AG04449 (cell line): ENCODE measurements at regions not wholly inside any gene's neighbourhood (a gene's known extent, or its start where the extent isn't known, plus 50 kb on each side); places are given as distances from the start of the nearest gene placed in this dataset.

Experiments
- CTCF ChIA-PET: fragments of 350-600 bp; formaldehyde crosslinking; extraction: SDS; loops from one replicate; lab custom pipeline; 2021; ENCODE audit warnings: antibody characterized with exemption; lab: Yijun Ruan, JAX
- POLR2A ChIA-PET: fragments of 400-600, 350-600 bp; formaldehyde crosslinking; extraction: SDS; loops from one replicate; lab custom pipeline; 2020; ENCODE audit warnings: antibody characterized with exemption, inconsistent platforms; lab: Yijun Ruan, JAX
- DNase-seq: peaks from one replicate; pipeline ENCODE4 v3.0.0-alpha.2; 2010; ENCODE audit warnings: low read depth, low spot score
- H3K4me3 ChIP-seq: 2 replicates; pipeline ENCODE4 v1.5.1; 2011; ENCODE audit warnings: low read depth, mild to moderate bottlenecking, control low read depth, low read length
- CTCF ChIP-seq: IDR thresholded peaks from one replicate; pipeline ENCODE4 v1.5.1; 2011; ENCODE audit warnings: mild to moderate bottlenecking, moderate library complexity, low read length, control low read depth, inconsistent platforms; ENCODE audit not compliant: insufficient read depth; ENCODE audit errors: missing control alignments

- ChIA-PET CTCF (no interaction called here), POLR2A (no interaction called here)
- TF ChIP-seq CTCF: no peak
- DNase-seq: no peak
- no peak overlapping the region for H3K4me3 ChIP-seq
These were observed 897.8 kb upstream of the ACO1 start for GRCh38 chr9:31486630-31487029.

GRCh38 chr9:31490551-31491106 is 893.8 kb upstream of the ACO1 start:
- DNase-seq: no peak
- H3K4me3 ChIP-seq: no peak overlapping the region
- POLR2A ChIA-PET: no interaction called here
- CTCF ChIA-PET: no interaction called here
- no peak for TF ChIP-seq CTCF

GRCh38 chr9:31492229-31492628 is 892.2 kb upstream of the ACO1 start:
- H3K4me3 ChIP-seq: no peak overlapping the region
- ChIA-PET POLR2A (no interaction called here), CTCF (no interaction called here)
- no peak for TF ChIP-seq CTCF
- DNase-seq: no peak

- CTCF ChIA-PET: no interaction called here
These were observed 884.0 kb upstream of the ACO1 start for GRCh38 chr9:31500422-31500821.

GRCh38 chr9:31519011-31519410 is 865.4 kb upstream of the ACO1 start:
- ChIA-PET CTCF (no interaction called here), POLR2A (no interaction called here)
- no peak for DNase-seq
- no peak overlapping the region for H3K4me3 ChIP-seq
- TF ChIP-seq CTCF: no peak

More at GRCh38 chr9:31500422-31500821, 884.0 kb upstream of the ACO1 start:
- DNase-seq: no peak
- TF ChIP-seq CTCF: no peak
- no peak overlapping the region for H3K4me3 ChIP-seq
- POLR2A ChIA-PET: no interaction called here

- DNase-seq: no peak
- ChIA-PET POLR2A (no interaction called here), CTCF (no interaction called here)
- no peak for TF ChIP-seq CTCF
- no peak overlapping the region for H3K4me3 ChIP-seq
These were observed 865.0 kb upstream of the ACO1 start for GRCh38 chr9:31519424-31519823.
